Breast epithelium (tissue), 4 donors: ENCODE measurements at regions not wholly inside any gene's neighbourhood (a gene's known extent, or its start where the extent isn't known, plus 50 kb on each side); places are given as distances from the start of the nearest gene placed in this dataset.
A peak's percentile ranks its signal among the peaks of the same experiment; 100 is the strongest.

Source experiments
- DNase-seq, 2 donors: peaks; one replicate each; pipeline ENCODE4 v3.0.0-alpha.2; 2019; ENCODE audit warnings: low spot score in 2 of 2
- H3K27ac ChIP-seq, 2 donors: fragments of 200-600 bp; sonication (generic) in 1 of 2; one replicate each; pipeline ENCODE4 v1.5.1; 2016 to 2019; ENCODE audit warnings: mild to moderate bottlenecking in 1 of 2
- H3K27me3 ChIP-seq, 2 donors: fragments of 200-600 bp; sonication (generic) in 1 of 2; one replicate each; pipeline versions ENCODE4 v1.5.1 to v1.6.0; 2017 to 2019; ENCODE audit warnings: control low read depth in 1 of 2, mild to moderate bottlenecking in 1 of 2
- H3K36me3 ChIP-seq: fragments of 200-600 bp; one replicate; pipeline ENCODE4 v1.5.1; 2019
- H3K4me1 ChIP-seq, 2 donors: fragments of 200-600 bp; sonication (generic); one replicate each; pipeline ENCODE4 v1.5.1; 2016 to 2019; ENCODE audit warnings: control low read depth in 1 of 2
- H3K4me3 ChIP-seq, 3 donors: fragments of 200-600 bp; sonication (generic); 1 replicate in 2 of 3; 2 replicates in 1 of 3; pipeline ENCODE4 v1.5.1; 2016 to 2019; ENCODE audit warnings: mild to moderate bottlenecking in 3 of 3, moderate library complexity in 2 of 3
- H3K9me3 ChIP-seq, 2 donors: fragments of 200-600 bp; sonication (generic) in 1 of 2; one replicate each; pipeline ENCODE4 v1.5.1; 2016 to 2019; ENCODE audit warnings: control low read depth in 1 of 2
- CTCF ChIP-seq, 3 donors: fragments of 450-650 bp; IDR thresholded peaks; one replicate each; pipeline ENCODE4 v1.5.1; 2016 to 2017; ENCODE audit warnings: antibody characterized with exemption in 3 of 3, mild to moderate bottlenecking in 3 of 3, moderate library complexity in 3 of 3
- POLR2A ChIP-seq: fragments of 450-650 bp; IDR thresholded peaks from one replicate; pipeline ENCODE4 v1.6.1; 2016; ENCODE audit warnings: antibody characterized with exemption, mild to moderate bottlenecking, moderate library complexity
- POLR2AphosphoS5 ChIP-seq, 3 donors: sonication (generic); formaldehyde crosslinking; IDR thresholded peaks; one replicate each; pipeline ENCODE4 v1.6.1; 2017; ENCODE audit warnings: antibody characterized with exemption in 3 of 3
- intact Hi-C: fragments of 100-400 bp; cut with DNase I; formaldehyde crosslinking; loops from one replicate; pipeline ENCODE4 v1.15.1; 2023; ENCODE audit warnings: low total_unique reads

- peaks cover 0 to 2% of the 10 kb centered on the region in 2 donors for H3K27me3 ChIP-seq
- H3K4me3 ChIP-seq, result no peak overlapping the region
- H3K27ac ChIP-seq, result no peak overlapping the region
- TF ChIP-seq POLR2AphosphoS5 (IDR thresholded peaks at IDR 0.05), result no peak
- TF ChIP-seq CTCF (IDR thresholded peaks at IDR 0.05), result peak in 2 of 3 donors; percentile 25 to 35
- peak in 1 of 2 donors; percentile 19 for DNase-seq
- intact Hi-C loops, result no loop called here
- no peaks in the 10 kb centered on the region for H3K36me3 ChIP-seq
- H3K4me1 ChIP-seq, result no peaks in the 10 kb centered on the region
- H3K9me3 ChIP-seq, result peaks cover 5 to 16% of the 10 kb centered on the region in 2 donors
These were observed 318.7 kb downstream of the BUD13 start for GRCh38 chr11:116454020-116454645.

GRCh38 chr11:116452461-116452860 is 320.3 kb downstream of the BUD13 start:
- no peak for TF ChIP-seq CTCF (IDR thresholded peaks at IDR 0.05)
- no peak for TF ChIP-seq POLR2AphosphoS5 (IDR thresholded peaks at IDR 0.05)
- TF ChIP-seq POLR2A, result no peak
- no peak overlapping the region for H3K27ac ChIP-seq
- no peak overlapping the region for H3K4me3 ChIP-seq
- H3K4me1 ChIP-seq, result no peaks in the 10 kb centered on the region
- H3K27me3 ChIP-seq, result peaks cover 0 to 2% of the 10 kb centered on the region in 2 donors
- no peaks in the 10 kb centered on the region for H3K36me3 ChIP-seq
- intact Hi-C loops, result no loop called here
- DNase-seq, result no peak
- H3K9me3 ChIP-seq, result peaks cover 5 to 17% of the 10 kb centered on the region in 2 donors

- H3K9me3 ChIP-seq, result peaks cover 5 to 17% of the 10 kb centered on the region in 2 donors
- DNase-seq, result no peak
- no peaks in the 10 kb centered on the region for H3K27me3 ChIP-seq
- no peaks in the 10 kb centered on the region for H3K4me1 ChIP-seq
- no peak overlapping the region for H3K27ac ChIP-seq
- no peak overlapping the region for H3K4me3 ChIP-seq
- TF ChIP-seq CTCF (IDR thresholded peaks at IDR 0.05), result no peak
- TF ChIP-seq POLR2AphosphoS5 (IDR thresholded peaks at IDR 0.05), result no peak
- no peak for TF ChIP-seq POLR2A
- H3K36me3 ChIP-seq, result no peaks in the 10 kb centered on the region
- intact Hi-C loops, result no loop called here
These were observed 323.3 kb downstream of the BUD13 start for GRCh38 chr11:116449522-116449921.

GRCh38 chr11:116446048-116446941 is 326.5 kb downstream of the BUD13 start:
- H3K27ac ChIP-seq, result no peak overlapping the region
- H3K4me1 ChIP-seq, result no peaks in the 10 kb centered on the region
- H3K36me3 ChIP-seq, result no peaks in the 10 kb centered on the region
- no peaks in the 10 kb centered on the region for H3K27me3 ChIP-seq
- TF ChIP-seq CTCF (IDR thresholded peaks at IDR 0.05), result no peak
- TF ChIP-seq POLR2A, result no peak
- no peak for TF ChIP-seq POLR2AphosphoS5 (IDR thresholded peaks at IDR 0.05)
- intact Hi-C loops, result no loop called here
- no peak for DNase-seq
- peaks cover 0 to 18% of the 10 kb centered on the region in 2 donors for H3K9me3 ChIP-seq
- no peak overlapping the region for H3K4me3 ChIP-seq
